PC-3 (cell line): ENCODE measurements at regions not wholly inside any gene's neighbourhood (a gene's known extent, or its start where the extent isn't known, plus 50 kb on each side); places are given as distances from the start of the nearest gene placed in this dataset.

Experiments used
- ATAC-seq: fragments of 200-7000 bp; cut with Tn5 transposase; 2 replicates; pipeline ENCODE4 v1.9.1; 2020; ENCODE audit warnings: mild to moderate bottlenecking, moderate library complexity
- BruUV-seq: library from RNA; stranded (reverse); fragments of 400-500 nt; replicated peaks from 2 replicates; lab custom pipeline; 2021; lab: Mats Ljungman, UMichigan
- CTCF ChIA-PET: fragments of 300-600 bp; sonication (Branson Sonifier 250); formaldehyde crosslinking; loops from one replicate; lab custom pipeline; 2022; ENCODE audit warnings: antibody characterized with exemption; lab: Charles Lee
- POLR2A ChIA-PET: fragments of 300-600 bp; sonication (Branson Sonifier 250); formaldehyde crosslinking; loops from one replicate; lab custom pipeline; 2022; ENCODE audit warnings: antibody characterized with exemption; ENCODE audit not compliant: unreplicated experiment; lab: Charles Lee
- DNase-seq: peaks from one replicate; pipeline ENCODE4 v3.0.0-alpha.2; 2015
- H2AFZ ChIP-seq: fragments of 300-600 bp; sonication (generic); 2 replicates; pipeline ENCODE4 v1.6.0; 2016; ENCODE audit warnings: antibody characterized with exemption, low read length
- H3F3A ChIP-seq: fragments of 300-600 bp; sonication (generic); one replicate; pipeline ENCODE4 v1.6.0; 2017; ENCODE audit warnings: antibody characterized with exemption, low read length, control low read depth, mild to moderate bottlenecking; ENCODE audit not compliant: unreplicated experiment
- H3K27ac ChIP-seq: fragments of 300-600 bp; sonication (generic); 2 replicates; pipeline ENCODE4 v1.5.1; 2016; ENCODE audit warnings: mild to moderate bottlenecking, low read length
- H3K27me3 ChIP-seq: fragments of 300-600 bp; sonication (generic); 2 replicates; pipeline ENCODE4 v1.6.1; 2016; ENCODE audit warnings: low read length, mixed read lengths
- H3K36me3 ChIP-seq: fragments of 300-600 bp; sonication (generic); 2 replicates; pipeline ENCODE4 v1.6.1; 2016; ENCODE audit warnings: low read depth, mixed run types, low read length, mixed read lengths
- H3K4me1 ChIP-seq: fragments of 300-600 bp; sonication (generic); 2 replicates; pipeline ENCODE4 v1.5.1; 2016; ENCODE audit warnings: low read length; ENCODE audit not compliant: insufficient read depth
- H3K4me2 ChIP-seq: fragments of 300-600 bp; sonication (generic); 2 replicates; pipeline ENCODE4 v1.6.0; 2016; ENCODE audit warnings: low read length
- H3K4me3 ChIP-seq: fragments of 300-600 bp; sonication (generic); 2 replicates; pipeline ENCODE4 v1.5.1; 2016; ENCODE audit warnings: mild to moderate bottlenecking, low read length, mixed read lengths
- H3K79me2 ChIP-seq: fragments of 300-600 bp; sonication (generic); 2 replicates; pipeline ENCODE4 v1.6.1; 2017; ENCODE audit warnings: low read length, mixed read lengths
- H3K9ac ChIP-seq: fragments of 300-600 bp; sonication (generic); 2 replicates; pipeline ENCODE4 v1.6.0; 2016; ENCODE audit warnings: mild to moderate bottlenecking, low read length
- H3K9me2 ChIP-seq: fragments of 300-600 bp; sonication (generic); replicated peaks from 2 replicates; pipeline ENCODE4 v1.6.1; 2016; ENCODE audit warnings: mixed run types, low read length, mixed read lengths
- H3K9me3 ChIP-seq: fragments of 300-600 bp; sonication (generic); 2 replicates; pipeline ENCODE4 v1.6.1; 2016; ENCODE audit warnings: low read length, mixed read lengths
- H4K20me1 ChIP-seq: fragments of 300-600 bp; sonication (generic); 2 replicates; pipeline ENCODE4 v1.6.1; 2016; ENCODE audit warnings: low read length, mixed read lengths
- CTCF ChIP-seq: fragments of 300-600 bp; sonication (generic); conservative IDR thresholded peaks from 2 replicates; pipeline ENCODE4 v1.5.1; 2017; ENCODE audit warnings: antibody characterized with exemption, low read depth, mild to moderate bottlenecking, low read length
- EZH2 ChIP-seq: fragments of 300-600 bp; sonication (generic); IDR thresholded peaks from one replicate; pipeline ENCODE4 v1.6.1; 2017; ENCODE audit warnings: antibody characterized with exemption, mild to moderate bottlenecking, low read length; ENCODE audit not compliant: unreplicated experiment
- EZH2phosphoT487 ChIP-seq: fragments of 300-600 bp; sonication (generic); IDR thresholded peaks from 2 replicates; pipeline ENCODE4 v1.6.1; 2018; ENCODE audit warnings: mild to moderate bottlenecking, antibody characterized with exemption, low read length, borderline replicate concordance
- intact Hi-C: fragments of 100-400 bp; cut with micrococcal nuclease; formaldehyde crosslinking; loops from 2 replicates; pipeline ENCODE4 v1.9.0; 2023

- POLR2A ChIA-PET, result no interaction called here
- no peaks in the 10 kb centered on the region for H3K9me2 ChIP-seq
- H3K4me3 ChIP-seq, result no peak overlapping the region
- TF ChIP-seq EZH2, result no peak
- no peak for TF ChIP-seq CTCF
- TF ChIP-seq EZH2phosphoT487, result no peak
- H3K9ac ChIP-seq, result no peak overlapping the region
- H2AFZ ChIP-seq, result no peak overlapping the region
- H3K79me2 ChIP-seq, result no peaks in the 10 kb centered on the region
- no peaks in the 10 kb centered on the region for H3F3A ChIP-seq
- DNase-seq (no peak), ATAC-seq (no peak)
- CTCF ChIA-PET, result no interaction called here
- no peak overlapping the region for H3K4me2 ChIP-seq
- H3K36me3 ChIP-seq, result no peaks in the 10 kb centered on the region
- intact Hi-C loops, result no loop called here
- H3K9me3 ChIP-seq, result no peaks in the 10 kb centered on the region
- no TSS peak for BruUV-seq
- no peaks in the 10 kb centered on the region for H4K20me1 ChIP-seq
- H3K27me3 ChIP-seq, result no peaks in the 10 kb centered on the region
- H3K27ac ChIP-seq, result no peak overlapping the region
- H3K4me1 ChIP-seq, result peaks cover 7% of the 10 kb centered on the region; the same call in 1 of the 2 replicates
Measured at GRCh38 chr10:106255111-106255678, 909.3 kb downstream of the SORCS1 start.

- CTCF ChIA-PET, result no interaction called here
- no peak for TF ChIP-seq EZH2phosphoT487
- Histone ChIP-seq H3K27me3 (no peaks in the 10 kb centered on the region), H3F3A (no peaks in the 10 kb centered on the region), H4K20me1 (no peaks in the 10 kb centered on the region), H3K36me3 (no peaks in the 10 kb centered on the region), H3K4me3 (no peak overlapping the region), H3K4me2 (0 out of 2 replicates have a peak overlapping the region, but pooled peaks have one; percentile 16), H3K9me2 (no peaks in the 10 kb centered on the region), H3K9me3 (no peaks in the 10 kb centered on the region), H3K4me1 (peaks cover 7% of the 10 kb centered on the region; the same call in 1 of the 2 replicates), H3K27ac (no peak overlapping the region), H3K9ac (no peak overlapping the region), H2AFZ (peak overlapping the region; percentile 9; the same call in 1 of the 2 replicates), H3K79me2 (no peaks in the 10 kb centered on the region)
- no TSS peak for BruUV-seq
- DNase-seq, result peak; percentile 27
- POLR2A ChIA-PET, result no interaction called here
- ATAC-seq, result no peak
- intact Hi-C loops, result no loop called here
Measured at GRCh38 chr10:106254071-106254470, 910.4 kb downstream of the SORCS1 start.

- intact Hi-C loops, result no loop called here
- no peak for ATAC-seq
- no peak for TF ChIP-seq CTCF
- TF ChIP-seq EZH2, result no peak
- TF ChIP-seq EZH2phosphoT487, result no peak
Measured at GRCh38 chr10:106252541-106252940, 912.0 kb downstream of the SORCS1 start.

More at GRCh38 chr10:106252541-106252940, 912.0 kb downstream of the SORCS1 start:
- Histone ChIP-seq H4K20me1 (no peaks in the 10 kb centered on the region), H3K9me2 (no peaks in the 10 kb centered on the region), H3K79me2 (no peaks in the 10 kb centered on the region), H3K9me3 (no peaks in the 10 kb centered on the region), H3K4me3 (no peak overlapping the region), H3K27me3 (no peaks in the 10 kb centered on the region), H3F3A (no peaks in the 10 kb centered on the region), H3K4me1 (peaks cover 7% of the 10 kb centered on the region; the same call in 1 of the 2 replicates), H3K27ac (no peak overlapping the region), H2AFZ (no peak overlapping the region), H3K9ac (no peak overlapping the region), H3K4me2 (no peak overlapping the region), H3K36me3 (no peaks in the 10 kb centered on the region)
- DNase-seq, result no peak
- no TSS peak for BruUV-seq
- ChIA-PET CTCF (no interaction called here), POLR2A (no interaction called here)
